HepG2 (cell line): ENCODE measurements at regions not wholly inside any gene's neighbourhood (a gene's known extent, or its start where the extent isn't known, plus 50 kb on each side); places are given as distances from the start of the nearest gene placed in this dataset.

Source experiments
- ATAC-seq: fragments of 200-7000 bp; cut with Tn5 transposase; 3 replicates; pipeline ENCODE4 v1.9.1; 2020; ENCODE audit warnings: mild to moderate bottlenecking, moderate library complexity
- BruUV-seq: library from RNA; stranded (reverse); fragments of 400-500 nt; replicated peaks from 2 replicates; lab custom pipeline; 2021; lab: Mats Ljungman, UMichigan
- CTCF ChIA-PET: fragments of 300-600 bp; formaldehyde crosslinking; extraction: SDS; loops from one replicate; lab custom pipeline; 2021; ENCODE audit warnings: low total read pairs, inconsistent platforms, low intra/inter-chr PET ratio; lab: Yijun Ruan, JAX
- POLR2A ChIA-PET: fragments of 350-600 bp; sonication (Branson Sonifier 250); formaldehyde crosslinking; loops from one replicate; lab custom pipeline; 2020; ENCODE audit warnings: antibody characterized with exemption, inconsistent platforms; lab: Yijun Ruan, JAX
- DNase-seq: peaks from one replicate; pipeline ENCODE4 v3.0.0-alpha.2; 2015; ENCODE audit warnings: low spot score
- FAIRE-seq: peaks from 3 replicates; lab custom pipeline; 2011; peaks lifted over from hg19 to GRCh38; lab: Jason Lieb, UNC
- H2AFZ ChIP-seq: one replicate; pipeline ENCODE4 v1.6.1; 2011; ENCODE audit warnings: low read length, inconsistent platforms
- H3K27ac ChIP-seq: fragments of 300-600 bp; 3 replicates; pipeline ENCODE4 v1.8.0; 2011; ENCODE audit warnings: mixed run types, mild to moderate bottlenecking, mixed read lengths, low read length, inconsistent platforms; ENCODE audit not compliant: insufficient read depth; ENCODE audit errors: extremely low read length
- H3K27me3 ChIP-seq, 2 experiments: fragments of 200-600 bp in 1 of 2; 2 replicates in 1 of 2; 3 replicates in 1 of 2; pipeline versions ENCODE4 v1.6.0 to v1.8.0; 2011; ENCODE audit warnings: low read length in 2 of 2, mild to moderate bottlenecking in 2 of 2, moderate library complexity in 2 of 2, inconsistent platforms in 1 of 2; ENCODE audit not compliant: insufficient read depth in 2 of 2, control insufficient read depth in 1 of 2
- H3K36me3 ChIP-seq, 2 experiments: fragments of 200-600 bp in 1 of 2; replicated peaks in 1 of 2; 2 replicates in 1 of 2; 3 replicates in 1 of 2; pipeline versions ENCODE4 v1.5.1 to v1.8.0; 2011; ENCODE audit warnings: low read length in 2 of 2, inconsistent platforms in 1 of 2; ENCODE audit not compliant: insufficient read depth in 2 of 2, control insufficient read depth in 1 of 2
- H3K4me1 ChIP-seq: 2 replicates; pipeline ENCODE4 v1.5.1; 2012; ENCODE audit warnings: low read length, inconsistent platforms; ENCODE audit not compliant: insufficient read depth
- H3K4me2 ChIP-seq: 2 replicates; pipeline ENCODE4 v1.6.0; 2011; ENCODE audit warnings: low read depth, low read length, inconsistent platforms
- H3K4me3 ChIP-seq, 3 experiments: fragments of 200-600 bp in 1 of 3; sonication (generic), shearing (Covaris generic) in 1 of 3; replicated peaks in 1 of 3; 2 replicates each; pipeline ENCODE4 v1.5.1; 2011 to 2016; ENCODE audit warnings: low read length in 3 of 3, inconsistent platforms in 2 of 3, low read depth in 2 of 3, mild to moderate bottlenecking in 2 of 3, control low read depth in 1 of 3, mixed read lengths in 1 of 3; ENCODE audit not compliant: insufficient read depth in 1 of 3
- H3K79me2 ChIP-seq: one replicate; pipeline ENCODE4 v1.6.1; 2011; ENCODE audit warnings: low read length, inconsistent platforms; ENCODE audit not compliant: insufficient read depth
- H3K9ac ChIP-seq: 2 replicates; pipeline ENCODE4 v1.6.0; 2011; ENCODE audit warnings: mild to moderate bottlenecking, low read depth, low read length, inconsistent platforms; ENCODE audit not compliant: insufficient read depth
- H3K9me3 ChIP-seq: 2 replicates; pipeline ENCODE4 v1.5.1; 2012; ENCODE audit warnings: mild to moderate bottlenecking, low read length
- H4K20me1 ChIP-seq: 2 replicates; pipeline ENCODE4 v1.6.0; 2011; ENCODE audit warnings: inconsistent platforms, mild to moderate bottlenecking, low read length, moderate library complexity; ENCODE audit not compliant: insufficient read depth
- HBP1 ChIP-seq: IDR thresholded peaks from 2 replicates; pipeline ENCODE4 v1.6.1; 2016; ENCODE audit warnings: low read depth, control low read depth
- SMAD3 ChIP-seq: sonication (generic); formaldehyde crosslinking; IDR thresholded peaks from 2 replicates; pipeline ENCODE4 v1.4.0; 2020; ENCODE audit warnings: missing genetic modification reagents
- WGBS: methylation state at CpG from one replicate; pipeline ENCODE4 v1.1.6; 2017; ENCODE audit warnings: low lambda C conversion rate; 5-methylcytosine and 5-hydroxymethylcytosine counted together
- in situ Hi-C: cut with HindIII; loops from 2 replicates; pipeline ENCODE4 v1.10.0; 2017; ENCODE audit warnings: low pct_unique_long_range_greater_than_20kb; ENCODE audit not compliant: extremely low pct_ligation_motif_present
- intact Hi-C: fragments of 100-400 bp; cut with micrococcal nuclease; formaldehyde crosslinking; loops from one replicate; pipeline ENCODE4 v1.10.0; 2022; ENCODE audit not compliant: unreplicated experiment

GRCh38 chr12:3438401-3438800, 52.6 kb upstream of the PRMT8 start:
- 3% methylated on average over 6 of the region's 6 CpGs for WGBS
- no peak overlapping the region for H3K27ac ChIP-seq
- no peak for FAIRE-seq
- DNase-seq = no peak
- H3K4me2 ChIP-seq = no peak overlapping the region
- ChIA-PET POLR2A (no interaction called here), CTCF (no interaction called here)
- peaks cover 3 to 53% of the 10 kb centered on the region in 2 experiments; a peak in 3 of 5 replicates for H3K27me3 ChIP-seq
- in situ Hi-C loops (no loop called here), intact Hi-C loops (no loop called here)
- no TSS peak for BruUV-seq
- no peaks in the 10 kb centered on the region for H3K9me3 ChIP-seq
- no peak for ATAC-seq
- no peaks in the 10 kb centered on the region for H3K79me2 ChIP-seq
- H3K4me3 ChIP-seq = no peak overlapping the region
- no peaks in the 10 kb centered on the region for H4K20me1 ChIP-seq
- H3K9ac ChIP-seq = no peak overlapping the region
- H3K36me3 ChIP-seq = no peaks in the 10 kb centered on the region
- no peaks in the 10 kb centered on the region for H3K4me1 ChIP-seq
- TF ChIP-seq SMAD3 (no peak), HBP1 (CRISPR knock-in tag) (no peak)
- H2AFZ ChIP-seq = no peak overlapping the region
